Gastrocnemius medialis (tissue), 4 donors: ENCODE measurements at regions not wholly inside any gene's neighbourhood (a gene's known extent, or its start where the extent isn't known, plus 50 kb on each side); places are given as distances from the start of the nearest gene placed in this dataset.

ENCODE experiments used
- ATAC-seq, 2 donors: fragments of 150-250 bp; one replicate each; pipeline ENCODE4 v1.9.1; 2016
- DNase-seq, 2 donors: peaks; one replicate each; pipeline ENCODE4 v3.0.0-alpha.2; 2019
- H3K27ac ChIP-seq, 4 donors: fragments of 200-600 bp; sonication (generic); 1 replicate in 1 of 4; 2 replicates in 3 of 4; pipeline ENCODE4 v1.5.1; 2016 to 2018; ENCODE audit warnings: mild to moderate bottlenecking in 2 of 4, moderate library complexity in 1 of 4
- H3K27me3 ChIP-seq, 3 donors: fragments of 200-600 bp; sonication (generic) in 2 of 3; 1 replicate in 1 of 3; 2 replicates in 2 of 3; pipeline versions ENCODE4 v1.5.1 to v1.6.0; 2016 to 2019; ENCODE audit warnings: mild to moderate bottlenecking in 1 of 3, moderate library complexity in 1 of 3
- H3K36me3 ChIP-seq, 2 donors: fragments of 200-600 bp; sonication (generic) in 1 of 2; one replicate each; pipeline ENCODE4 v1.5.1; 2017 to 2018
- H3K4me1 ChIP-seq, 2 donors: fragments of 200-600 bp; sonication (generic) in 1 of 2; one replicate each; pipeline ENCODE4 v1.5.1; 2016 to 2017; ENCODE audit warnings: mild to moderate bottlenecking in 2 of 2
- H3K4me3 ChIP-seq, 4 donors: fragments of 200-600 bp; sonication (generic) in 3 of 4; 1 replicate in 1 of 4; 2 replicates in 3 of 4; pipeline ENCODE4 v1.5.1; 2016 to 2019; ENCODE audit warnings: mild to moderate bottlenecking in 2 of 4
- H3K9me3 ChIP-seq, 3 donors: fragments of 200-600 bp; sonication (generic) in 2 of 3; 1 replicate in 1 of 3; 2 replicates in 2 of 3; pipeline ENCODE4 v1.5.1; 2016 to 2019
- POLR2A ChIP-seq, 2 donors: fragments of 450-650 bp; IDR thresholded peaks; one replicate each; pipeline ENCODE4 v1.6.1; 2017; ENCODE audit warnings: antibody characterized with exemption in 2 of 2, mild to moderate bottlenecking in 2 of 2, moderate library complexity in 2 of 2
- in situ Hi-C, 4 donors: fragments of 200-750 bp; cut with MboI; loops; one replicate each; pipeline versions ENCODE4 v1.15.0 to v1.8.0; 2017; ENCODE audit warnings: low sequenced_read_pairs in 4 of 4
- intact Hi-C: fragments of 100-400 bp; cut with DNase I; formaldehyde crosslinking; loops from one replicate; pipeline ENCODE4 v1.15.1; 2023; ENCODE audit warnings: low total_unique reads
- TF ChIP-seq, protein P1 (sequence below), 5 experiments: fragments of 450-650 bp in 3 of 5; fragments of 200-600 bp in 2 of 5; sonication (generic) in 2 of 5; IDR thresholded peaks in 4 of 5; conservative IDR thresholded peaks in 1 of 5; 1 replicate in 4 of 5; 2 replicates in 1 of 5; pipeline ENCODE4 v1.5.1; 2016 to 2019; ENCODE audit warnings: antibody characterized with exemption in 5 of 5, mild to moderate bottlenecking in 3 of 5, moderate library complexity in 3 of 5

DNA sequence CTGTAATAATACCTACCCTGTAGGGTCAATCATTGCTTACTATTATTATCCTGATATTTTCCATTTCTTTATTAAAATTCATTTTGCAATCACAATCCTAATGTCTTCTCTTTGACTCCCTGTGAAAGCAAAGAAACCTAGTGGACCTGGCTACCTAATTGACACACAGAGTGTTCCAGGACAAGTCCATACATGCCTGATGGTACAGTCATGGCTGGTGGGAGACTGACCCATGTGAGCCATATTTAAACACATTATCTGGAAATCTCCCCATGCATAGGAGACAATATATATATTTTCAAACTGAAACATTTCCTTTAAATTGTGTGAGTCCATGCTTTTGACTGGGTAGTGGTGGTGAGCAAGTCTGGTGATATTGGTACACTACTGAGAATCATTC is 230.6 kb upstream of the DACH1 start:
- ATAC-seq (no peak), DNase-seq (no peak)
- Histone ChIP-seq H3K9me3 (no peaks in the 10 kb centered on the region), H3K4me3 (no peak overlapping the region), H3K4me1 (no peaks in the 10 kb centered on the region), H3K27me3 (no peaks in the 10 kb centered on the region), H3K36me3 (no peaks in the 10 kb centered on the region), H3K27ac (no peak overlapping the region)
- TF ChIP-seq POLR2A (IDR thresholded peaks at IDR 0.05) = no peak
- intact Hi-C loops (no loop called here), in situ Hi-C loops (no loop called here)

DNA sequence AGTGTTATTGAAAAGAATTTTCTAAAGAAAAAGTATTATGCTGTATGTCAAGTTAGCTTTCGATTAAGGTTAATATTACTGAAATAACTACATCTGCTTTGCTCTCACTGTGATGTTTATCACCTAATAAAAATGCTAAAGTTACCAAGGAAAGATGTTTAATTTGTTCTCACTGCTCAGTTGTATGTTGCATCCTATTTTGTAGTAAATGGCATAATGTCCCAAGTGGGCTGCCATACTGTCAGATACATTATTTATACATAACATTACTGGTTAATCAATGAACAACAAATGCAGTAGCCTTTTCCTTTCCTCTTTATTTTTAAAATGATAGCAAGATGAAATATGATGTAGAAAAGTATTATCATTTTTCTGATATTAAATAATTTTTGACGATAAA is 226.3 kb upstream of the DACH1 start:
- Histone ChIP-seq H3K4me3 (no peak overlapping the region), H3K27me3 (no peaks in the 10 kb centered on the region), H3K4me1 (no peaks in the 10 kb centered on the region), H3K36me3 (no peaks in the 10 kb centered on the region), H3K9me3 (no peaks in the 10 kb centered on the region), H3K27ac (no peak overlapping the region)
- in situ Hi-C loops (no loop called here), intact Hi-C loops (no loop called here)
- no peak for TF ChIP-seq POLR2A (IDR thresholded peaks at IDR 0.05)
- TF ChIP-seq, protein P1, sequence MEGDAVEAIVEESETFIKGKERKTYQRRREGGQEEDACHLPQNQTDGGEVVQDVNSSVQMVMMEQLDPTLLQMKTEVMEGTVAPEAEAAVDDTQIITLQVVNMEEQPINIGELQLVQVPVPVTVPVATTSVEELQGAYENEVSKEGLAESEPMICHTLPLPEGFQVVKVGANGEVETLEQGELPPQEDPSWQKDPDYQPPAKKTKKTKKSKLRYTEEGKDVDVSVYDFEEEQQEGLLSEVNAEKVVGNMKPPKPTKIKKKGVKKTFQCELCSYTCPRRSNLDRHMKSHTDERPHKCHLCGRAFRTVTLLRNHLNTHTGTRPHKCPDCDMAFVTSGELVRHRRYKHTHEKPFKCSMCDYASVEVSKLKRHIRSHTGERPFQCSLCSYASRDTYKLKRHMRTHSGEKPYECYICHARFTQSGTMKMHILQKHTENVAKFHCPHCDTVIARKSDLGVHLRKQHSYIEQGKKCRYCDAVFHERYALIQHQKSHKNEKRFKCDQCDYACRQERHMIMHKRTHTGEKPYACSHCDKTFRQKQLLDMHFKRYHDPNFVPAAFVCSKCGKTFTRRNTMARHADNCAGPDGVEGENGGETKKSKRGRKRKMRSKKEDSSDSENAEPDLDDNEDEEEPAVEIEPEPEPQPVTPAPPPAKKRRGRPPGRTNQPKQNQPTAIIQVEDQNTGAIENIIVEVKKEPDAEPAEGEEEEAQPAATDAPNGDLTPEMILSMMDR (IDR thresholded peaks at IDR 0.05 in 4 of 5, conservative IDR thresholded peaks at IDR 0.05 in 1 of 5) = no peak
- DNase-seq = no peak
- ATAC-seq = no peak

DNA sequence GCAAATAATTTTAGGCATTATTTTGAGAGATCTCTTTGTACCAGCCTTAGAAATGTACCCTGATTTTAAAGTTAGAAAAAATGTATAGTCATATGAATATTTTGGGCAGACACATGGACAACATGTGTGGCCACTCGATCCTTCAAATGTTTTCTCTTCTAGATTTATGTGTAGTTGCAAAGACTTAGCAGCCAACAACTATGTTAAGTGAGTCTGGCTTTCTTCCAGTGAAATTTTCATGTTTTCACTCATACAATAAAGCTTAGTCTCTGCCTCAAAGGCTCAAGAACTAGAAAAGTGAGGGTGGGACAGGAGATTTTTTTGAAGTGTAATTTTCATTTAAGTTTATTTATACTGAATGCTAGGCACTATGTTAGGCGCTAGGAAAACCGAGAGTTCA is 207.7 kb upstream of the DACH1 start:
- in situ Hi-C loops = no loop called here

DNA sequence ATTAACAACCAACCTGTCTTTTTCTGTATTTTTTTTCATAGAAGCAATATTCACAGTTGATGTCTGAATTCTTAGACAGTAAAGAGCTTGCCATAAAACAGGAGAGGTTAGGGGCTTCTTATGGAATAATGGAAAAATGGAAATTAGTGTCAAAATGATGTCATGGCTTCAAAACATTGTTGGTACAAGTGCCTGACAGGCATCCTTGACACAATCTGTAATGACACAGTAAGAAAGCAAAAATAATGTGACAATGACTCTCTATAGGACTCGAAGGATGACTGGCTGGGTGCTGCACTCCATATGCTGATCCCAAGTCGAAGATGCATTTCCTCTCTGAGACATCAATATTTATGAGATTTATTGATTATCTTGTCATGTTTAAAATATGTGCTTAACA is 205.3 kb upstream of the DACH1 start:
- in situ Hi-C loops (no loop called here), intact Hi-C loops (no loop called here)
- Histone ChIP-seq H3K36me3 (no peaks in the 10 kb centered on the region), H3K9me3 (no peaks in the 10 kb centered on the region), H3K4me3 (no peak overlapping the region), H3K27me3 (no peaks in the 10 kb centered on the region), H3K27ac (no peak overlapping the region), H3K4me1 (no peaks in the 10 kb centered on the region)
- TF ChIP-seq POLR2A (IDR thresholded peaks at IDR 0.05) = no peak
- TF ChIP-seq, protein P1 (IDR thresholded peaks at IDR 0.05 in 4 of 5, conservative IDR thresholded peaks at IDR 0.05 in 1 of 5) = no peak
- no peak for DNase-seq
- no peak for ATAC-seq

More for the DNA sequence above, 207.7 kb upstream of the DACH1 start:
- no peak for DNase-seq
- no peaks in the 10 kb centered on the region for H3K36me3 ChIP-seq
- H3K9me3 ChIP-seq = no peaks in the 10 kb centered on the region
- no peak overlapping the region for H3K27ac ChIP-seq
- H3K27me3 ChIP-seq = no peaks in the 10 kb centered on the region
- H3K4me3 ChIP-seq = no peak overlapping the region
- intact Hi-C loops = no loop called here
- H3K4me1 ChIP-seq = no peaks in the 10 kb centered on the region
- no peak for ATAC-seq
- TF ChIP-seq, protein P1 (IDR thresholded peaks at IDR 0.05 in 4 of 5, conservative IDR thresholded peaks at IDR 0.05 in 1 of 5) = no peak
- TF ChIP-seq POLR2A (IDR thresholded peaks at IDR 0.05) = no peak

DNA sequence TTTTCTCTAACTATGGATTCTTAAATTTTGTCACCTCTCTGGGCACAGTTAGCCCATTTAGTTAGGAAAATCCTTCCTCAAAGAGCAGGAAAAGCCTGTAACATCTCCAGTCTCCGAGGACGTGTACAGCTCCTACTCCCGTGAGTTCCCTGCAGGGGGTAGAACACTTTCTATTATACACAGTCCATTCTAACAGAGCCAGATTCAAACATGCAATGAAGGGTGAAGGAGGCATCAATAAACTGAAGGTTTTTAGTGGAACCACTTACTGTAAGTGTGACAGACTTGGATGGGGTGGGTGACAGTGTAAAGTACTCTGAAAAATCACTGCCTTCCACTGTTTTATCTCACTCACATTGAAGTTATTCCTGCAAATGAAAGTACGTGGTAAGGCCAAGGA is 204.7 kb upstream of the DACH1 start:
- DNase-seq = no peak
- Histone ChIP-seq H3K9me3 (no peaks in the 10 kb centered on the region), H3K27ac (no peak overlapping the region), H3K27me3 (no peaks in the 10 kb centered on the region), H3K36me3 (no peaks in the 10 kb centered on the region), H3K4me1 (no peaks in the 10 kb centered on the region), H3K4me3 (no peak overlapping the region)
- TF ChIP-seq POLR2A (IDR thresholded peaks at IDR 0.05) = no peak
- TF ChIP-seq, protein P1 (IDR thresholded peaks at IDR 0.05 in 4 of 5, conservative IDR thresholded peaks at IDR 0.05 in 1 of 5) = no peak
- in situ Hi-C loops = no loop called here
- no peak for ATAC-seq
- intact Hi-C loops = no loop called here
